ENCODE measurements at regions not wholly inside any gene's neighbourhood (a gene's known extent, or its start where the extent isn't known, plus 50 kb on each side); places are given as distances from the start of the nearest gene placed in this dataset.

DNA sequence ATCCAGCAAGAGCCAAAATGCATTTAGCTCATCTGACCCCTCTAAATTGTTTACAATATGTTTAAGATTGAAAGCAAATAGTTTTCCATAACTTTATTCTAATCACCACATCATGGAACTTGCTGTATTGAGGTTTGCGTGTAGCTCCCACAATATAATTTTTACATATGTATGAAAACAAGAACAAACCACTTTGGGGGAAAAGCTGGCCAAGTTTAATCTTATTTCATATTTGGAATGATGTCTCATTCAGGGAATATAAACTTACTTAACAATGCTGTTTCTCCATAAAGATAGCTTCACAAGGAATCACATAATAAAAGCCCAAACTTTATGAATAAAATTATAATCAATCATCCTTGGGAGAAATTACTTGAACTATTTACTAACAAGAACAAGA lies 194.6 kb upstream of the PCSK5 start:
- Mint-ChIP-seq H3K9me3 (ENCODE audit: unreplicated experiment) (peaks cover 34% of the 10 kb centered on the region), H3K27ac (ENCODE audit: low read depth, unreplicated experiment) (no peak overlapping the region), H3K4me3 (ENCODE audit: unreplicated experiment) (no peak overlapping the region), H3K27me3 (ENCODE audit: insufficient read depth, unreplicated experiment) (no peaks in the 10 kb centered on the region), H3K36me3 (ENCODE audit: insufficient read depth, unreplicated experiment) (no peaks in the 10 kb centered on the region), H3K4me1 (ENCODE audit: insufficient read depth, unreplicated experiment) (no peaks in the 10 kb centered on the region)
- no TSS peak for BruUV-seq (replicated peaks)
- intact Hi-C loops (cut with micrococcal nuclease): no loop called here
- DNase-seq (ENCODE audit: unreplicated experiment): no peak
- CTCF ChIA-PET: interaction anchor here (0.6 to 1.5 kb wide), 3 partner anchors 26 to 844 kb away, joined by 3 to 4 read pairs (median 4); no protein-coding TSS in a partner anchor
- POLR2A ChIA-PET: no interaction called here
- TF ChIP-seq, protein P1, sequence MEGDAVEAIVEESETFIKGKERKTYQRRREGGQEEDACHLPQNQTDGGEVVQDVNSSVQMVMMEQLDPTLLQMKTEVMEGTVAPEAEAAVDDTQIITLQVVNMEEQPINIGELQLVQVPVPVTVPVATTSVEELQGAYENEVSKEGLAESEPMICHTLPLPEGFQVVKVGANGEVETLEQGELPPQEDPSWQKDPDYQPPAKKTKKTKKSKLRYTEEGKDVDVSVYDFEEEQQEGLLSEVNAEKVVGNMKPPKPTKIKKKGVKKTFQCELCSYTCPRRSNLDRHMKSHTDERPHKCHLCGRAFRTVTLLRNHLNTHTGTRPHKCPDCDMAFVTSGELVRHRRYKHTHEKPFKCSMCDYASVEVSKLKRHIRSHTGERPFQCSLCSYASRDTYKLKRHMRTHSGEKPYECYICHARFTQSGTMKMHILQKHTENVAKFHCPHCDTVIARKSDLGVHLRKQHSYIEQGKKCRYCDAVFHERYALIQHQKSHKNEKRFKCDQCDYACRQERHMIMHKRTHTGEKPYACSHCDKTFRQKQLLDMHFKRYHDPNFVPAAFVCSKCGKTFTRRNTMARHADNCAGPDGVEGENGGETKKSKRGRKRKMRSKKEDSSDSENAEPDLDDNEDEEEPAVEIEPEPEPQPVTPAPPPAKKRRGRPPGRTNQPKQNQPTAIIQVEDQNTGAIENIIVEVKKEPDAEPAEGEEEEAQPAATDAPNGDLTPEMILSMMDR (IDR thresholded peaks at IDR 0.05; ENCODE audit: unreplicated experiment): no peak

- intact Hi-C loops (cut with micrococcal nuclease): no loop called here
- H3K4me3 Mint-ChIP-seq (ENCODE audit: unreplicated experiment): no peak overlapping the region
- BruUV-seq (replicated peaks): no TSS peak
- TF ChIP-seq, protein P1 (IDR thresholded peaks at IDR 0.05; ENCODE audit: unreplicated experiment): no peak
- H3K27ac Mint-ChIP-seq (ENCODE audit: low read depth, unreplicated experiment): no peak overlapping the region
- ChIA-PET POLR2A (no interaction called here), CTCF (no interaction called here)
- DNase-seq (ENCODE audit: unreplicated experiment): no peak
- no peaks in the 10 kb centered on the region for H3K27me3 Mint-ChIP-seq (ENCODE audit: insufficient read depth, unreplicated experiment)
- peaks cover 22% of the 10 kb centered on the region for H3K9me3 Mint-ChIP-seq (ENCODE audit: unreplicated experiment)
- H3K4me1 Mint-ChIP-seq (ENCODE audit: insufficient read depth, unreplicated experiment): no peaks in the 10 kb centered on the region
- H3K36me3 Mint-ChIP-seq (ENCODE audit: insufficient read depth, unreplicated experiment): no peaks in the 10 kb centered on the region
Observed at GRCh38 chr9:75699017-75699416, 191.5 kb upstream of the PCSK5 start.

DNA sequence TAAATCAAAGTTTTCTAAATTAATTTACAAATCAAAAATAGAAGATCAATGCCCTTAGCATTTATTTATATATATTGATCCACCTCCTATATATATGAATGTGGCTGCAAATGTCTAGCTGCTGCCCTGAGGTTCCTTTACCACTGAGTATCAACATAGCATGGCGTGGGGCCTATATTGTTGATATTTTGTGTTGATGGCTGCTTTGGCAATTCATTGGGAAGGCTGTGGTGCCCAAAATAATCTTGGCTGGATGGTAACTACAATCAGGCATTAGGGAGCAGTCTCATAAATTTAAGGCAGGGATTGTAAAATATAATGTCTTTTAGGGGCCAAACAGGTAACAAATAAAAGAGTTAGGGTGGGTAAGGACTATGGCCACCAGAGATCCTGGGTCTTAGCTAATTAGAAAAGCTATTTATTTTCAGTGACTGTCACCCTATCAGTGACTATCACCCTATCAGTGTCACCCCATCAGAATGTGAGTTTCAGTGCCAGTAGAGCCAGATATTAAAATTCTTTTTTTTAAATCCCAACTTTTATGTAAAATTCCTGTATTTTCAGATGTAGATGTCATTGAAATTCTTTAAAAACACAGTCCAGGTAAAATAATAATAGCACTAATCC lies 190.7 kb upstream of the PCSK5 start:
- H3K36me3 Mint-ChIP-seq (ENCODE audit: insufficient read depth, unreplicated experiment): no peaks in the 10 kb centered on the region
- H3K4me3 Mint-ChIP-seq (ENCODE audit: unreplicated experiment): no peak overlapping the region
- DNase-seq (ENCODE audit: unreplicated experiment): no peak
- CTCF ChIA-PET: interaction anchor here (0.7 kb wide), 1 partner anchor 49 kb away, joined by 3 read pairs; no protein-coding TSS in a partner anchor
- H3K27me3 Mint-ChIP-seq (ENCODE audit: insufficient read depth, unreplicated experiment): no peaks in the 10 kb centered on the region
- intact Hi-C loops (cut with micrococcal nuclease): no loop called here
- TF ChIP-seq, protein P1 (IDR thresholded peaks at IDR 0.05; ENCODE audit: unreplicated experiment): no peak
- no peak overlapping the region for H3K27ac Mint-ChIP-seq (ENCODE audit: low read depth, unreplicated experiment)
- H3K9me3 Mint-ChIP-seq (ENCODE audit: unreplicated experiment): peaks cover 15% of the 10 kb centered on the region
- POLR2A ChIA-PET: no interaction called here
- BruUV-seq (replicated peaks): no TSS peak
- no peaks in the 10 kb centered on the region for H3K4me1 Mint-ChIP-seq (ENCODE audit: insufficient read depth, unreplicated experiment)

- TF ChIP-seq, protein P1 (IDR thresholded peaks at IDR 0.05; ENCODE audit: unreplicated experiment): no peak
- POLR2A ChIA-PET: no interaction called here
- no peak overlapping the region for H3K27ac Mint-ChIP-seq (ENCODE audit: low read depth, unreplicated experiment)
- CTCF ChIA-PET: no interaction called here
- intact Hi-C loops (cut with micrococcal nuclease): no loop called here
- no TSS peak for BruUV-seq (replicated peaks)
- no peaks in the 10 kb centered on the region for H3K27me3 Mint-ChIP-seq (ENCODE audit: insufficient read depth, unreplicated experiment)
- no peak for DNase-seq (ENCODE audit: unreplicated experiment)
- no peaks in the 10 kb centered on the region for H3K36me3 Mint-ChIP-seq (ENCODE audit: insufficient read depth, unreplicated experiment)
- H3K9me3 Mint-ChIP-seq (ENCODE audit: unreplicated experiment): peaks cover 14% of the 10 kb centered on the region
- no peaks in the 10 kb centered on the region for H3K4me1 Mint-ChIP-seq (ENCODE audit: insufficient read depth, unreplicated experiment)
- H3K4me3 Mint-ChIP-seq (ENCODE audit: unreplicated experiment): no peak overlapping the region
Observed at GRCh38 chr9:75700252-75700640, 190.2 kb upstream of the PCSK5 start.

Measured in MCF 10A (cell line).